OCI-LY1 (cell line): ENCODE measurements at regions not wholly inside any gene's neighbourhood (a gene's known extent, or its start where the extent isn't known, plus 50 kb on each side); places are given as distances from the start of the nearest gene placed in this dataset.

Experiments
- H2AFZ ChIP-seq: fragments of 200-600 bp; sonication (generic), shearing (Covaris generic); 2 replicates; pipeline ENCODE4 v1.6.0; 2014; ENCODE audit warnings: antibody characterized with exemption, mild to moderate bottlenecking, low read length
- H3F3A ChIP-seq: fragments of 200-600 bp; sonication (generic), shearing (Covaris generic); 2 replicates; pipeline ENCODE4 v1.6.0; 2014; ENCODE audit warnings: mild to moderate bottlenecking, antibody characterized with exemption, low read length, moderate library complexity; ENCODE audit not compliant: insufficient read depth
- H3K27ac ChIP-seq: fragments of 200-600 bp; sonication (generic); 2 replicates; pipeline ENCODE4 v1.5.1; 2014; ENCODE audit warnings: low read length, mixed run types, mild to moderate bottlenecking, low read depth; ENCODE audit not compliant: poor library complexity, severe bottlenecking
- H3K27me3 ChIP-seq: fragments of 200-600 bp; sonication (generic); 2 replicates; pipeline ENCODE4 v1.6.0; 2014; ENCODE audit warnings: antibody characterized with exemption, mild to moderate bottlenecking, low read length, moderate library complexity; ENCODE audit not compliant: insufficient read depth
- H3K36me3 ChIP-seq: fragments of 200-600 bp; sonication (generic); 2 replicates; pipeline ENCODE4 v1.6.1; 2014; ENCODE audit warnings: mild to moderate bottlenecking, antibody characterized with exemption, low read length, moderate library complexity, mixed read lengths; ENCODE audit not compliant: insufficient read depth
- H3K4me1 ChIP-seq: fragments of 200-600 bp; sonication (generic); 2 replicates; pipeline ENCODE4 v1.5.1; 2014; ENCODE audit warnings: mild to moderate bottlenecking, low read length, moderate library complexity; ENCODE audit not compliant: insufficient read depth, severe bottlenecking
- H3K4me2 ChIP-seq: fragments of 200-600 bp; sonication (generic), shearing (Covaris generic); 2 replicates; pipeline ENCODE4 v1.6.1; 2014; ENCODE audit warnings: low read length
- H3K4me3 ChIP-seq: fragments of 200-600 bp; sonication (generic); 2 replicates; pipeline ENCODE4 v1.5.1; 2014; ENCODE audit warnings: low read length, low read depth, mild to moderate bottlenecking, mixed read lengths; ENCODE audit not compliant: poor library complexity, severe bottlenecking
- H3K79me2 ChIP-seq: fragments of 200-600 bp; shearing (Covaris generic); 2 replicates; pipeline ENCODE4 v1.6.1; 2016; ENCODE audit warnings: mixed run types, low read length, mixed read lengths; ENCODE audit not compliant: insufficient read depth
- H3K9ac ChIP-seq: fragments of 200-600 bp; sonication (generic), shearing (Covaris generic); 2 replicates; pipeline ENCODE4 v1.6.1; 2014; ENCODE audit warnings: mild to moderate bottlenecking, low read length, mixed read lengths
- H3K9me2 ChIP-seq: fragments of 200-600 bp; sonication (generic), shearing (Covaris generic); 2 replicates; pipeline ENCODE4 v1.6.1; 2014; ENCODE audit warnings: low read depth, mild to moderate bottlenecking, low read length, mixed read lengths
- H3K9me3 ChIP-seq: fragments of 200-600 bp; shearing (Covaris generic); 2 replicates; pipeline ENCODE4 v1.6.1; 2014; ENCODE audit warnings: low read length, mixed read lengths
- H4K20me1 ChIP-seq: fragments of 200-600 bp; sonication (generic), shearing (Covaris generic); 2 replicates; pipeline ENCODE4 v1.6.0; 2016; ENCODE audit warnings: mild to moderate bottlenecking, low read length; ENCODE audit not compliant: insufficient read depth
- CTCF ChIP-seq: fragments of 200-600 bp; sonication (generic), shearing (Covaris generic); IDR thresholded peaks from 2 replicates; pipeline ENCODE4 v1.5.1; 2017; ENCODE audit warnings: mild to moderate bottlenecking, antibody characterized with exemption, low read length, moderate library complexity, mixed read lengths
- EZH2 ChIP-seq: fragments of 200-600 bp; sonication (generic), shearing (Covaris generic); IDR thresholded peaks from 2 replicates; pipeline ENCODE4 v1.8.0; 2017; ENCODE audit warnings: borderline replicate concordance, mixed run types, mild to moderate bottlenecking, antibody characterized with exemption, low read length, moderate library complexity, mixed read lengths

DNA sequence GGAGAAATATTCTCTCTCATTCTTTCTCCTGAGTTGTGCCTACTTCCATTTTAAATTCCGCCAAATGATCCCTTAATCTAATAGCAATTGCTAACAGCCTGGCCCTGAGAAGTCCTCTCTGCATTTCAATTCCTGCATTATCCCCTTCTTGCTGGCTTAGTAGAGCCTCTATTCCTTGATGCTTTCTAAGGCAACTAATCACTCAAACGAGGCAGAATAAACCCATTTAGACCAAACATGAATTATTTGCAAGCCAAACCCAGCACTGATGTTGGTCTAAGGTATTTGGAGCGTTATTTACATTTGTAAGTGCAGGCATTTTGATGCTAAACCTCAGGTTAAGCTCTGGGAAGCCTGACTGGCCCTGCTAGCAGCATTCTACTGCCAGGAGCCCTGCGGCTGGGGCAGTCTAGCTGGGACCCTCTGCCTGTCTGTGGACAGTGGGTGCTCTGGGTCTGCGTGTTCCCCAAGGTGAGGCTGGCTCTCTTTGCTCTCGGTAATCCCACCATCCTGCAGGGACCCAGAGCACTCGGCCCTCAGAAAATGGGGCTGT lies 173.1 kb upstream of the HS6ST1 start:
- TF ChIP-seq EZH2 (no peak), CTCF (no peak)
- no peak overlapping the region for H3K4me2 ChIP-seq

DNA sequence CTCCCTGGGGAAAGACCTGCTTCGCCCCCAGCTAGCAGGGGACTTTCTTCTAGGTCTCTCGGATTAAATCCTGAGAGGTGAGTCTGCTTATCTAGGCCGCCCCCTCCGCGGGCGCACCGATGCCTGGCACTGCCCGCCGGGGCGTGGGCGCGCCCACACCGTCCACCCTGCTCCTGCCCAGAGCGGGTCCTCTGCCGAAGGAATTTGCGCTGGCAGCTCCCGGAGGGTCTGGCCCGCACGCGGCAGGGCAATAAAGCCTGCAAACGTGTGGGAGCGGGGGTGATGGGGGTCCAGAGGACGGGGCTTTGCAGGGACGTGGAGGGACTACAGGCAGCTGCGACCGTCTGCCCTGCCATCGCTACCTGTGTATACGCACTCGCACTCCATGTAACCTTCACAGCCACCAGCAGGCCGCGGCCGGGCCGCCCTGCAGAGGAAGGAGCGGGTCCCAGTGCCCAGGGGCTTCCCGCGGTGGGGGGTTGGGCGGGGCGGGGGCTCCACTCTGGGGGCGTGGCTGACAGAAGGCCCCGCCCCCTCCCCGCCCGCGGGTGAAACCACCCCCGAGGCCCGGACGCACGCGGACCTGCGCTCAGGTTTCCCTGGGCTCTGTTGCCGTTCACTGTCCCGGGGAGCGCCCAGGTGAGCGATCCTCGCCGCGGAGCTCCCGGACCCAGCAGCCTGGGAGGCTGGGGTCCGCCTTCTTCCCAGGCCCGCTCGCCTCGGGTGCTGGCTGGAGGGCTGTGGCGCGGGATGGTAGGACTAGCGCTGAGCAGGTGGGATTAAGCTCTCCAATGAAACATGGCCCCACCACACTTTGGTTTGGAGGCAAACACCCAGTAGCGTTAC lies 174.5 kb upstream of the HS6ST1 start:
- H2AFZ ChIP-seq, result no peak overlapping the region
- H3K9ac ChIP-seq, result no peak overlapping the region
- no peaks in the 10 kb centered on the region for H3F3A ChIP-seq
- no peak overlapping the region for H3K4me3 ChIP-seq
- no peaks in the 10 kb centered on the region for H4K20me1 ChIP-seq
- no peaks in the 10 kb centered on the region for H3K36me3 ChIP-seq
- H3K4me2 ChIP-seq, result no peak overlapping the region
- no peak overlapping the region for H3K27ac ChIP-seq
- TF ChIP-seq EZH2 (no peak), CTCF (no peak)
- H3K9me2 ChIP-seq, result no peaks in the 10 kb centered on the region
- no peaks in the 10 kb centered on the region for H3K79me2 ChIP-seq
- no peaks in the 10 kb centered on the region for H3K9me3 ChIP-seq
- H3K27me3 ChIP-seq, result no peaks in the 10 kb centered on the region
- H3K4me1 ChIP-seq, result no peaks in the 10 kb centered on the region

More for the DNA sequence above, 173.1 kb upstream of the HS6ST1 start:
- Histone ChIP-seq H3F3A (no peaks in the 10 kb centered on the region), H3K9me2 (no peaks in the 10 kb centered on the region), H3K9ac (no peak overlapping the region), H3K27me3 (no peaks in the 10 kb centered on the region), H3K36me3 (no peaks in the 10 kb centered on the region), H3K9me3 (no peaks in the 10 kb centered on the region), H3K27ac (no peak overlapping the region), H2AFZ (no peak overlapping the region), H3K79me2 (no peaks in the 10 kb centered on the region), H3K4me3 (no peak overlapping the region), H4K20me1 (no peaks in the 10 kb centered on the region), H3K4me1 (no peaks in the 10 kb centered on the region)

GRCh38 chr2:128493880-128494279 lies 175.2 kb upstream of the HS6ST1 start:
- H3K4me1 ChIP-seq, result no peaks in the 10 kb centered on the region
- no peak overlapping the region for H2AFZ ChIP-seq
- H3K79me2 ChIP-seq, result no peaks in the 10 kb centered on the region
- no peaks in the 10 kb centered on the region for H3K36me3 ChIP-seq
- no peaks in the 10 kb centered on the region for H3K9me3 ChIP-seq
- no peak overlapping the region for H3K4me2 ChIP-seq
- no peak overlapping the region for H3K27ac ChIP-seq
- H3K4me3 ChIP-seq, result no peak overlapping the region
- no peaks in the 10 kb centered on the region for H3K9me2 ChIP-seq
- TF ChIP-seq CTCF, result no peak
- no peak for TF ChIP-seq EZH2
- no peaks in the 10 kb centered on the region for H4K20me1 ChIP-seq
- H3F3A ChIP-seq, result no peaks in the 10 kb centered on the region
- H3K9ac ChIP-seq, result no peak overlapping the region
- H3K27me3 ChIP-seq, result no peaks in the 10 kb centered on the region
